Kidney (tissue), 13 donors: ENCODE measurements at regions not wholly inside any gene's neighbourhood (a gene's known extent, or its start where the extent isn't known, plus 50 kb on each side); places are given as distances from the start of the nearest gene placed in this dataset.

Source experiments
- DNase-seq, 5 donors: peaks; one replicate each; pipeline ENCODE4 v3.0.0-alpha.2; 2013 to 2020
- FAIRE-seq: peaks from 2 replicates; lab custom pipeline; 2012; peaks lifted over from hg19 to GRCh38; lab: Jason Lieb, UNC
- H3K27ac ChIP-seq, 2 donors: one replicate each; pipeline ENCODE4 v1.7.0; 2013; ENCODE audit warnings: low read depth in 2 of 2, low read length in 2 of 2, inconsistent platforms in 1 of 2
- H3K27me3 ChIP-seq: one replicate; pipeline ENCODE4 v1.7.1; 2013; ENCODE audit warnings: low read length, inconsistent platforms; ENCODE audit not compliant: control insufficient read depth, insufficient read depth
- H3K36me3 ChIP-seq, 3 donors: one replicate each; pipeline versions ENCODE4 v1.7.0 to v1.7.1; 2013; ENCODE audit warnings: low read length in 3 of 3, control low read depth in 1 of 3, inconsistent platforms in 1 of 3; ENCODE audit not compliant: insufficient read depth in 3 of 3, control insufficient read depth in 2 of 3
- H3K4me1 ChIP-seq, 3 donors: one replicate each; pipeline versions ENCODE4 v1.7.0 to v1.7.1; 2013; ENCODE audit warnings: low read length in 3 of 3, inconsistent platforms in 1 of 3, low read depth in 1 of 3; ENCODE audit not compliant: control insufficient read depth in 2 of 3, insufficient read depth in 2 of 3
- H3K4me3 ChIP-seq, 3 donors: one replicate each; pipeline versions ENCODE4 v1.7.0 to v1.8.1; 2013; ENCODE audit warnings: low read length in 3 of 3, control low read depth in 1 of 3, inconsistent platforms in 1 of 3
- H3K9ac ChIP-seq, 3 donors: one replicate each; pipeline versions ENCODE4 v1.7.0 to v1.7.1; 2013; ENCODE audit warnings: low read length in 3 of 3, control low read depth in 1 of 3, inconsistent platforms in 1 of 3
- H3K9me3 ChIP-seq, 3 donors: one replicate each; pipeline versions ENCODE4 v1.7.0 to v1.7.1; 2013; ENCODE audit warnings: low read length in 3 of 3, control low read depth in 1 of 3, inconsistent platforms in 1 of 3; ENCODE audit not compliant: control insufficient read depth in 2 of 3, insufficient read depth in 1 of 3
- CTCF ChIP-seq: IDR thresholded peaks from 3 replicates; pipeline ENCODE4 v1.5.1; 2012; ENCODE audit warnings: mild to moderate bottlenecking, moderate library complexity, borderline replicate concordance; ENCODE audit not compliant: insufficient read depth; ENCODE audit errors: extremely low read depth
- intact Hi-C: fragments of 100-400 bp; cut with DNase I; formaldehyde crosslinking; loops from one replicate; pipeline ENCODE4 v1.11.1; 2022
- donor health status: control.
- donor health status: control.
- donor health status: control.
- donor health status: control.
- donor health status: control.
- donor health status: DM: yes; HTN: yes; CAD: no.
- donor health status: Normal renal cell carcinoma (clear cell type).

GRCh38 chr2:58347810-58348209, 106.7 kb upstream of the FANCL start:
- H3K36me3 ChIP-seq = no peaks in the 10 kb centered on the region
- no peak overlapping the region for H3K27ac ChIP-seq
- intact Hi-C loops = no loop called here
- TF ChIP-seq CTCF = no peak
- H3K9ac ChIP-seq = no peak overlapping the region
- FAIRE-seq (no peak), DNase-seq (no peak)
- no peak overlapping the region for H3K4me3 ChIP-seq
- no peaks in the 10 kb centered on the region for H3K9me3 ChIP-seq
- no peaks in the 10 kb centered on the region for H3K4me1 ChIP-seq
- no peaks in the 10 kb centered on the region for H3K27me3 ChIP-seq

GRCh38 chr2:58341047-58341446, 99.9 kb upstream of the FANCL start:
- TF ChIP-seq CTCF = no peak
- no peak overlapping the region for H3K4me3 ChIP-seq
- intact Hi-C loops = no loop called here
- H3K36me3 ChIP-seq = no peaks in the 10 kb centered on the region
- FAIRE-seq (no peak), DNase-seq (no peak)
- H3K27ac ChIP-seq = no peak overlapping the region
- no peaks in the 10 kb centered on the region for H3K27me3 ChIP-seq
- no peaks in the 10 kb centered on the region for H3K9me3 ChIP-seq
- no peak overlapping the region for H3K9ac ChIP-seq
- H3K4me1 ChIP-seq = no peaks in the 10 kb centered on the region

- no peak overlapping the region for H3K27ac ChIP-seq
- FAIRE-seq (no peak), DNase-seq (no peak)
- no peak for TF ChIP-seq CTCF
- H3K36me3 ChIP-seq = no peaks in the 10 kb centered on the region
- H3K9ac ChIP-seq = no peak overlapping the region
- no peaks in the 10 kb centered on the region for H3K27me3 ChIP-seq
- H3K4me1 ChIP-seq = no peaks in the 10 kb centered on the region
- no peak overlapping the region for H3K4me3 ChIP-seq
- no peaks in the 10 kb centered on the region for H3K9me3 ChIP-seq
- intact Hi-C loops = no loop called here
Observed at GRCh38 chr2:58339548-58340243, 98.6 kb upstream of the FANCL start.

- intact Hi-C loops = no loop called here
Observed at GRCh38 chr2:58336416-58336815, 95.3 kb upstream of the FANCL start.

More at GRCh38 chr2:58336416-58336815, 95.3 kb upstream of the FANCL start:
- no peak overlapping the region for H3K27ac ChIP-seq
- no peak overlapping the region for H3K9ac ChIP-seq
- FAIRE-seq (no peak), DNase-seq (no peak)
- no peaks in the 10 kb centered on the region for H3K27me3 ChIP-seq
- TF ChIP-seq CTCF = no peak
- H3K4me3 ChIP-seq = no peak overlapping the region
- no peaks in the 10 kb centered on the region for H3K4me1 ChIP-seq
- no peaks in the 10 kb centered on the region for H3K9me3 ChIP-seq
- H3K36me3 ChIP-seq = no peaks in the 10 kb centered on the region
